ENCODE measurements at regions not wholly inside any gene's neighbourhood (a gene's known extent, or its start where the extent isn't known, plus 50 kb on each side); places are given as distances from the start of the nearest gene placed in this dataset.

DNA sequence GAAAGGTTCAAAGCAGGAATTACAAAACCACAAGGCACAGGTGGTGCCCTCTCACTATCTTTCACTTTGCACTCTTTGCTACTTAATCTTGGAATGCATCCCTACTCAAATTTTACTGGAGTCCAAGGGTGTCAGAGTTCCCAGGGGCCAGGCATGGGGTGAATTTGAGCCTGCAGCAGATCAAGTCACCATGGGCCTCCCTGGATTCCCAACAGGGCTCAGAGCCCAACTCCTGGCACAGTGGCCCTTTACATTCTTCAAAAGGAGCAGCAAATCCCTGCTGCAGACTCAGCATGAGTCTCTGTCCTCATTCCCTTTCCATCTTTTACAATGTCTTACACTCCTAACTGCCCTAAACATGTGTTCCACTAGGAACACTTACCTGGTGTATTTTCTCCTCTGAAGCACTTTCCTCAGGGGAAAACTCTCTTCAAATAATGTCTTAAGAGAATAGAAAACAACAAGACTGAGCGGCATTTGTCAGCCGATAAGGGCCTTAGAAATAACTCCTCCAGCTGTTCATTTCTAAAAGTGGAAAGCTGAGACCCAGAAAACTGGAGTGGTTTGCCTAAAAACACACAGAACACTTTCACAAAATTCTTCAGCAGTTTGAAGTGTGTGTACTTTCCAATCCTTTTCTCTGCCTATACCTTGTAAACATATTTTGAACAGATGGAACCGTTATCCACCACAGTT is 596.0 kb downstream of the INSC start:
- H3K4me3 Mint-ChIP-seq: no peak overlapping the region
- no peaks in the 10 kb centered on the region for H3K27me3 Mint-ChIP-seq (ENCODE audit: low read depth)
- H3K27ac Mint-ChIP-seq: no peak overlapping the region
- intact Hi-C loops (cut with micrococcal nuclease): no loop called here
- H3K36me3 Mint-ChIP-seq (ENCODE audit: low read depth): no peaks in the 10 kb centered on the region
- CTCF ChIA-PET: no interaction called here
- H3K9me3 Mint-ChIP-seq: no peaks in the 10 kb centered on the region
- DNase-seq: no peak
- no peaks in the 10 kb centered on the region for H3K4me1 Mint-ChIP-seq (ENCODE audit: low read depth)

DNA sequence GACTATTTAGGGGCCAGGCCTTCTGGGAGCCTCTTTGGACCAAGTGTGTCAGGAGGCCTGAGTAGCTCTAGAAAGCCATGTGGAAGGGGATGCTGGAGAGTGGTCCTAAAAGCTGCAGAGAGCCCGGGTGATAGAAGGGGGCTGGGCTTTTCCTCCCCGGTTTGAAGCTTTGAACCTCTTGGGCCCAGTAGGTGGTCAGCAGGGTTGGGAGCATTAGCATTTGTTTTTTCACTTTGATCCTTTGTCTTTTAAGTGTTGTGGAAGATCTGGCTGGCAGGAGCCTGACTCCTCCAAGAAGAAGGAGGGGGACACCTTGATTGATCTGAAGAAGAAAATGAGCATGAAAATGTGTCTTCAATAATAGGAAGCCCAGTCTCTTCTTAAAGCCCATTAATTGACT is 596.6 kb downstream of the INSC start:
- no peaks in the 10 kb centered on the region for H3K4me1 Mint-ChIP-seq (ENCODE audit: low read depth)
- CTCF ChIA-PET: no interaction called here
- H3K27me3 Mint-ChIP-seq (ENCODE audit: low read depth): no peaks in the 10 kb centered on the region
- no peaks in the 10 kb centered on the region for H3K9me3 Mint-ChIP-seq
- intact Hi-C loops (cut with micrococcal nuclease): no loop called here
- H3K27ac Mint-ChIP-seq: no peak overlapping the region
- H3K4me3 Mint-ChIP-seq: no peak overlapping the region
- no peak for DNase-seq
- H3K36me3 Mint-ChIP-seq (ENCODE audit: low read depth): no peaks in the 10 kb centered on the region

DNA sequence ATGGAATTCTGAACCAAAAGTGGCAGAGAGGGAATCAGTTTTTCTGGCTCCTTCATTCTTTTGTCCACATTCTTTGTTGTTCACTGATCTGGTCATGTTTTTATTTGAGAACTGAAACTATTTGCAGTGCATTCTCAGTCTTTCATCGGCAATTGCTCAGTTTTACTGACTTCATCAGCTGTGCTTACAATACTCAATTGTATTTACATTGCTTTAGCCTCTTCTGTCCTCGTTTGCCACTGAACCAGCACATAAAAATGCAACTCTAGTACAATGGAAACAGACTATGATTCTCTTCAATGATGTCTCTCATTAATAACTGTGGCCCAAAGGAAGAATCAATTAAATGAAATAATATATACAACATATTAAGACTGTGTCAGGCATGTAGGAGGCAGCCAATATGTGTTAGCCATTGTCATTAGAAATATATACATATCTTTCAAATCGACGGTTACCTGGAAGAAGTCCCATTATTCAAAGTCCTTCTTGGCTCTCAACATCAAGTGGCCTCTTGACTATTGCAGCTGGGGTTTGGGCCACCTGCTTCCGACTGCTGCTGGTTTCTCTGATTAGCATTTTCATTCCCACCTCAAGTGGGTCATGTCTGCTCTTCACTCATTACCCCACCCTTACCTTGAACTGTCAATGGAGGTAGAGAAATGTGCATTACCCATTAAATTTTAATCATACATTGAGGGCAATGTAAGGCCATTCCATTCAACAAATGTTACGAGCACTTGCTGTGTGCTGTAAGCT is 600.1 kb downstream of the INSC start:
- Mint-ChIP-seq H3K4me3 (no peak overlapping the region), H3K27ac (no peak overlapping the region), H3K4me1 (ENCODE audit: low read depth) (no peaks in the 10 kb centered on the region), H3K9me3 (no peaks in the 10 kb centered on the region), H3K36me3 (ENCODE audit: low read depth) (no peaks in the 10 kb centered on the region), H3K27me3 (ENCODE audit: low read depth) (peaks cover 8% of the 10 kb centered on the region)
- CTCF ChIA-PET: no interaction called here
- no peak for DNase-seq
- intact Hi-C loops (cut with micrococcal nuclease): no loop called here

DNA sequence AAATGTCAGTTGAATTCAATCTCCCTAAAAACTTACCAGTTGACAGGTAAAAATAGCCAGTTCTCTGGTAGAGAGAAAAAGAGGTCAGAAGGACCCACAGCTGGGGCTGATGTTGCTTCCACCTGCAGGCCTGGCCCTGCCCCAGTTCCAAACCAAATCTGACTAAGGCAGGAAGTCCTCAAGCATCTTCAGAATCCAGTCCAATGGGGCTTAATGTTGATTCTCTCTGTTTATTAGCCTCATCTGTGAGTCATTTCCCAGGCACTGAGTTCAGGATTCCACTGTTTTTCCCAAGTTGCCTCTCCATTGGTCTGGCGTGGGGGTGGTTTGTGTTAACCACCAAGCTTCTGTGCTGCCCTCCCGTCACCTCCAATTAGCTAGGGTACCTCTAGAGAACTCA is 601.8 kb downstream of the INSC start:
- Mint-ChIP-seq H3K27ac (no peak overlapping the region), H3K36me3 (ENCODE audit: low read depth) (no peaks in the 10 kb centered on the region), H3K4me3 (no peak overlapping the region), H3K4me1 (ENCODE audit: low read depth) (no peaks in the 10 kb centered on the region), H3K27me3 (ENCODE audit: low read depth) (peaks cover 8% of the 10 kb centered on the region), H3K9me3 (no peaks in the 10 kb centered on the region)
- intact Hi-C loops (cut with micrococcal nuclease): no loop called here
- CTCF ChIA-PET: no interaction called here
- no peak for DNase-seq

DNA sequence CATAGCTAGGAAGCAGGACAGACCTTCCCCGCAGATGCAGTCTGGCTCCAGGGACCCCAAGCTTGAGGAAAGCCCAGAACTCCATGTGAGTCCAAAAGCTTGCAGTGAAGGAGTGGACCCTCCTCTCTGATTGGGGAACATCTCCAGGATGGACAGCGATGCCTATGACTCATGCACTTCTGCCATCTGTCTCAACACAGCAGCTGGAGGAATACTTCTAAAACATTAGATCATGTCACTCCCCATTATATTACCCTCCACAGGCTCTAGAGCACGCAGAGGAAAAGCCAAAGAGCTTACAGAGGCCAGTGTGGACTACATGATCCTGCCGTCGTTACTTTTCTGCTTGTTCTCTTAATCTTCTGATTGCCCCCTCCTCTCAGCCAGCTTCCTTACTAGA is 605.7 kb downstream of the INSC start:
- CTCF ChIA-PET: no interaction called here
- Mint-ChIP-seq H3K27ac (no peak overlapping the region), H3K9me3 (no peaks in the 10 kb centered on the region), H3K4me1 (ENCODE audit: low read depth) (no peaks in the 10 kb centered on the region), H3K4me3 (no peak overlapping the region), H3K27me3 (ENCODE audit: low read depth) (peaks cover 8% of the 10 kb centered on the region), H3K36me3 (ENCODE audit: low read depth) (no peaks in the 10 kb centered on the region)
- no peak for DNase-seq
- intact Hi-C loops (cut with micrococcal nuclease): no loop called here

DNA sequence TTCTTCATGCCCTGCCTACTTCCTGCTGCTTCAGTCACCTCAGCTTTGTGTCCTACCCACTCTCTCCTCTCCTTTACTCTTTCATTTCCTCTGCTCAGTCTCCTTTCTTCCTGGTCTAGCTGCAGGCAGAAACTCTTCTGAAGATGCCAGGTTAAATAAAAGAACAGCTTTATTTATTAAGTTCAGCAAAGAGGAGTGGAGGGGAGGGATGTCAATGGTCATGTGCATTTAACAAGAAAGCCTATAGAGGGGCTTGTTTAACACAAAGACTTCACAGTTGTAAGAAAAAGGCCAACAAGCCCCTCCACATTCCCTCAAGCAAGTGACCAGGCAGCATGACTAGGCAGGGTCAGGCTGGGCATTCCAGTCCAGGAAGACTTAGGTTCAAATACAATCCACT is 609.2 kb downstream of the INSC start:
- no peak for DNase-seq

DNA sequence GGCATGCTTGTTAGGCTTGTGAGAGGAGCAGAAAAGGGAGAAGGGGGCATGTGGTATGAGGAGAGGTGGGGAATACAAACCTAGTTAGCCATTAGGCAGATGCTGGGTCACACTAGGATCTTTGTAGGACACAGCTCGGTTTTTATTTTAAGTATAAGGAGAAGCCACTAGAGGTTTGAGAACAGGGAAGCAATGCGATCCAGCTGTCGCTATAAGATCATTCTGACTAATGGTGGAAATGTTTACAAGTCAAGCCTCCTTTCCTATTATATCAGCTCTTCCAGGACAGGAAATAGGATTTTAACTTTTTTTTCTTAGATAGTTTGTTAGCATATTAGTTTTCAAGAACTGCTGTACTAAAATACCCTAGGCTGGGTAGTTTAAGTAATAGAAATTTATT is 609.9 kb downstream of the INSC start:
- CTCF ChIA-PET: no interaction called here
- Mint-ChIP-seq H3K4me1 (ENCODE audit: low read depth) (no peaks in the 10 kb centered on the region), H3K9me3 (no peaks in the 10 kb centered on the region), H3K27ac (no peak overlapping the region), H3K4me3 (no peak overlapping the region), H3K27me3 (ENCODE audit: low read depth) (no peaks in the 10 kb centered on the region), H3K36me3 (ENCODE audit: low read depth) (no peaks in the 10 kb centered on the region)
- intact Hi-C loops (cut with micrococcal nuclease): no loop called here
- DNase-seq: no peak

More for the DNA sequence above, 609.2 kb downstream of the INSC start:
- Mint-ChIP-seq H3K9me3 (no peaks in the 10 kb centered on the region), H3K4me3 (no peak overlapping the region), H3K4me1 (ENCODE audit: low read depth) (no peaks in the 10 kb centered on the region), H3K27me3 (ENCODE audit: low read depth) (peaks cover 3% of the 10 kb centered on the region), H3K36me3 (ENCODE audit: low read depth) (no peaks in the 10 kb centered on the region), H3K27ac (no peak overlapping the region)
- CTCF ChIA-PET: no interaction called here
- intact Hi-C loops (cut with micrococcal nuclease): no loop called here

DNA sequence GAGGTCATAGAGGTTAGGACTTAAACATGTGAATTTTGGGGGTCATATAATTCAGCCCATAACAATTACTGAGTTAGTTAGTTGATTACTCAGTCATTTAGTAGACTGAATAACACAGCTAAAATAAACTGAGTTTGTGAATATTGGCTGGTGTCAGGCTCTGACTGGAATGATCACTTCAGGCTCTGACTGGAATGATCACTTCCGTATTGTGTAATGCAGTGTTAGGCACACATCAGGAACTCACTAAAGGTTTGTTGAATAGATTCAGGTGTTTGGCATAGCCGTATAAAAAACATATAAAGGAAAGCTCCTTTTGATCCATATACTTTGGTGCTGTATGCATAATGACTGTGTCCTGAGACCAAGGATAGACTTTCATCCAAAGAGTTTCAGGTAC is 610.5 kb downstream of the INSC start:
- H3K4me1 Mint-ChIP-seq (ENCODE audit: low read depth): no peaks in the 10 kb centered on the region
- CTCF ChIA-PET: no interaction called here
- no peak overlapping the region for H3K4me3 Mint-ChIP-seq
- H3K27me3 Mint-ChIP-seq (ENCODE audit: low read depth): no peaks in the 10 kb centered on the region
- no peak for DNase-seq
- no peak overlapping the region for H3K27ac Mint-ChIP-seq
- H3K9me3 Mint-ChIP-seq: no peaks in the 10 kb centered on the region
- intact Hi-C loops (cut with micrococcal nuclease): no loop called here
- H3K36me3 Mint-ChIP-seq (ENCODE audit: low read depth): no peaks in the 10 kb centered on the region

DNA sequence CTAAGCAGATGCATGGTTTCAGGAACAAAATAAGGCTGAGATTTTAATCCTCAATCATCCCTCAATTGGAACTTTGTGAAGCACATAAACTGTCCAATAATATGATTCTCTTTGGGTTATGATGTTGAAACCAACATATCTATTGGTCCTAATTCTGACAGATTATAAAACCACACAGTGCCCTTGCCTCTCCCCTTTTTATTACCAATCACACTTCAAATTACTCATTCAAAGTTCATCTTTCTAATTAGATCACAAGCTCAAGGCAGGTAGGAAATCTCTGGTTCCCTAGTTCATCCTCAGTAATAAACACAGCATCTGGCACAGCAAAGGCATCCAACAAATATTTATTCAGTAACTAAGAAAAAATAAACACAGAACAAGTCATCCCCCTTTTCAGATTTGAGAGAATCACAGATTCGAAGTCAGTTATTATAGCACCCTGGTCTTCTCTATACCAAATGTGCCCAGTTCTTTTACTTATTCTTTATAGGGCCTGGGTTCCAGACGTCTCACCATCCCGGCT is 611.6 kb downstream of the INSC start:
- Mint-ChIP-seq H3K27me3 (ENCODE audit: low read depth) (no peaks in the 10 kb centered on the region), H3K4me3 (no peak overlapping the region), H3K4me1 (ENCODE audit: low read depth) (no peaks in the 10 kb centered on the region), H3K36me3 (ENCODE audit: low read depth) (no peaks in the 10 kb centered on the region), H3K27ac (no peak overlapping the region), H3K9me3 (no peaks in the 10 kb centered on the region)
- intact Hi-C loops (cut with micrococcal nuclease): no loop called here
- CTCF ChIA-PET: no interaction called here
- no peak for DNase-seq

DNA sequence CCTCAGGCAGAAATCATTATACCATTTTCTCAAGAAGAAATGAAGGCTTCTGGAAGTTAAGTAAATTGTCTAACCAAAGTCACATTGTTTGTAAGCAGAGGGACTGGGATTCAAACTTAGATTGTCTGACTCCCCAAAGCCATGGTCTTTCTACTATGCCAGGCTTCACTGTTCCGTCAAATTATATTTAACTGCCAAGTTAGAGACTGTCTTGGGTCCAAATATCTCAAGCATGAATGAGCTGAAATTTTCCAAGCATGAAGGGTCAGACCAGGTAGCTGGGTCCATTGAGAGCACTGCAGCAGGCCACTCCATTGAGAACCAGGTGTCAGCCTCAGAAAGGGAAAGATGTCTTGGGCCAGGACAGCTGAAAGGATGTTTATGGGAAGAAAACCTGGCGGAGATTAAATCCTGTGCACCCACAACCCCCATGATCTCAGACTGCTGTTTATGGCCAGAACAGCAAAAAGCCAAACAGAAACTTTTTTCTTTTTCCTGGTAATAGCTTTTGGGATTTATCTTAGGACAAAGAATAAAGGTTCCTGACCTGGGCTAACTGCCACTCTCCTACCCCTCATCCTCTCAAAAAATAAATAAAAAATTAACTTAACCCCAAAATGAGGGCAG is 612.3 kb downstream of the INSC start:
- Mint-ChIP-seq H3K9me3 (no peaks in the 10 kb centered on the region), H3K4me3 (no peak overlapping the region), H3K27me3 (ENCODE audit: low read depth) (no peaks in the 10 kb centered on the region), H3K27ac (no peak overlapping the region), H3K4me1 (ENCODE audit: low read depth) (no peaks in the 10 kb centered on the region), H3K36me3 (ENCODE audit: low read depth) (no peaks in the 10 kb centered on the region)
- CTCF ChIA-PET: no interaction called here
- intact Hi-C loops (cut with micrococcal nuclease): no loop called here
- no peak for DNase-seq

DNA sequence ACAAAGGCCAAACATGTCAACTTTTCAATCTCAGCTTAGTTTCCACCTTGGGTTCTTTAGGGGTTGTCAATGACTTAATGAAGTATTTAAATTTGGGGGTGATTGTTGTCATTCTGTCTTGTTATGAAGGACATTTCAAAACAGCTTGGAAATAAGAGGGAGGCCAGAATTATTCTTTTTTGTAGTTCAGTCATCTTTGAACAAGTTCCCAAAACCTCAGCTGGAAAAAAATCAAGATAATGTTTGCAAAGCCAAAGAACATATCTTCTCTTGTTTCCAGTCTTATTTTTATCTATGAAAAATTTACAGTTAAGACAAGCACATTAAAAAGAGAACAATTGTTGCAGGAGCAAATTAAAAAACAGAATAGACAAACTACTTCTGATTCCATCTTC is 612.8 kb downstream of the INSC start:
- no peaks in the 10 kb centered on the region for H3K9me3 Mint-ChIP-seq
- DNase-seq: no peak
- intact Hi-C loops (cut with micrococcal nuclease): no loop called here
- H3K27me3 Mint-ChIP-seq (ENCODE audit: low read depth): no peaks in the 10 kb centered on the region
- H3K4me3 Mint-ChIP-seq: no peak overlapping the region
- no peak overlapping the region for H3K27ac Mint-ChIP-seq
- CTCF ChIA-PET: no interaction called here
- H3K36me3 Mint-ChIP-seq (ENCODE audit: low read depth): no peaks in the 10 kb centered on the region
- H3K4me1 Mint-ChIP-seq (ENCODE audit: low read depth): no peaks in the 10 kb centered on the region

DNA sequence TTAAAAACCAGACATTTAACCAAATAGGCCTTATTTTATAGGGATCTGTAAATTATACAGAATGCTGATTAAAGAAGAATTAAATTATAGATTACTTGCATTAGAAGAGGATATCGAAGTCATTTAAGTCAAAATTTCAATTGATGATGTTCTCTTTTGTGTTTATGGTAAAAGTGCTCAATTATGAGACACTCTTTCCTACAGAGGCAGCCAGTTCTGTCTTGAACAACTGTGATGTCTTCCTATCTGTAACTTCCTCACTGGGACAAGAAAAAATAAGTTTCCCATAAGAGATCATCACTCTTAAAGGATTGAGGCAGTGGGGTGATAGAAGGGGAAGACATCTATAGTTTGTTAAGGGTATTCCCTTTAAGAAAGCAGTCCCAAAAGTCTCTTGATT is 613.5 kb downstream of the INSC start:
- Mint-ChIP-seq H3K27ac (no peak overlapping the region), H3K36me3 (ENCODE audit: low read depth) (no peaks in the 10 kb centered on the region), H3K9me3 (no peaks in the 10 kb centered on the region), H3K27me3 (ENCODE audit: low read depth) (no peaks in the 10 kb centered on the region), H3K4me3 (no peak overlapping the region), H3K4me1 (ENCODE audit: low read depth) (no peaks in the 10 kb centered on the region)
- DNase-seq: no peak
- CTCF ChIA-PET: no interaction called here
- intact Hi-C loops (cut with micrococcal nuclease): no loop called here
